HL-60 (cell line): ENCODE measurements at regions not wholly inside any gene's neighbourhood (a gene's known extent, or its start where the extent isn't known, plus 50 kb on each side); places are given as distances from the start of the nearest gene placed in this dataset.

Source experiments
- CTCF ChIP-seq: IDR thresholded peaks from one replicate; pipeline ENCODE4 v1.5.1; 2011; ENCODE audit warnings: low read length, control low read depth, inconsistent platforms; ENCODE audit not compliant: insufficient read depth
- POLR2AphosphoS5 ChIP-seq: IDR thresholded peaks from 2 replicates; pipeline ENCODE4 v1.6.1; 2012; ENCODE audit warnings: low read depth

GRCh38 chr15:36481156-36481555 lies 98.3 kb upstream of the CDIN1 start:
- TF ChIP-seq POLR2AphosphoS5, result no peak
- no peak for TF ChIP-seq CTCF
